NT2/D1 (cell line): ENCODE measurements at regions not wholly inside any gene's neighbourhood (a gene's known extent, or its start where the extent isn't known, plus 50 kb on each side); places are given as distances from the start of the nearest gene placed in this dataset.

Source experiments
- SUZ12 ChIP-seq: IDR thresholded peaks from 2 replicates; pipeline ENCODE4 v1.6.1; 2011; ENCODE audit not compliant: insufficient read length, insufficient read depth; ENCODE audit errors: extremely low read depth
- YY1 ChIP-seq: IDR thresholded peaks from 2 replicates; pipeline ENCODE4 v1.6.1; 2011; ENCODE audit not compliant: insufficient read length, insufficient read depth
- ZNF274 ChIP-seq: IDR thresholded peaks from 2 replicates; pipeline ENCODE4 v1.6.1; 2011; ENCODE audit warnings: mild to moderate bottlenecking, low read depth, low read length

DNA sequence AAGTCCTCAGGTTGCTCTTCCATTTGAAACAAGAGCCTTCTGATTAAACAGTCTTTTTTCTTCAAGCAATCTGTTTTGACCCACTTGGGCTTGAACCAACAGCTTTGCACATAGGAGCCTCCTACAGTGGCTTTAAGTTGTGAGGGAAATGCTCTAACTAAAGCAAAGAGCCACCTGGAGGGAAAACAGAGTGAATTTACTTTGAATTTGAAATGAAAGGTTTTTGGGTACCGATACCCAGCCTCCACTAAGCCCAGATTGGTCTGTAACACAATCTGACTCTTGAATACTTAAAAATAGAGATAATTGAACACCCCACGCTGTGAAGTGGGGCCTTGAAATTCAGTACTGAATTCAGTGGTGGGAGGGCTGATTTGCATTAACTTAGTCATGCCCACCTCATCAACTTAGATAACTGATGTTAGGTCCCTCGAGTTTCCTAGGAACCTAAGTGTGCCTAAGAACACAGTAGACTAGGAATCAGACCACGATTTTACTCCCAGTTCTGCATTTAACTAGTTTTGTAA is 56.3 kb upstream of the ACVR1C start:
- TF ChIP-seq ZNF274: no peak
- no peak for TF ChIP-seq SUZ12
- TF ChIP-seq YY1: no peak
